ENCODE measurements at regions not wholly inside any gene's neighbourhood (a gene's known extent, or its start where the extent isn't known, plus 50 kb on each side); places are given as distances from the start of the nearest gene placed in this dataset.

- Histone ChIP-seq H3K27ac (ENCODE audit: control insufficient read depth, insufficient read depth, low read length) (no peak overlapping the region), H3K4me2 (ENCODE audit: control insufficient read depth, extremely low read depth, insufficient read depth, low read depth, low read length) (no peak overlapping the region), H3K4me3 (ENCODE audit: control insufficient read depth in 2 of 3, extremely low read depth in 1 of 3, insufficient read depth in 2 of 3, low read depth in 1 of 3, low read length in 3 of 3) (no peak overlapping the region), H4K20me1 (ENCODE audit: control insufficient read depth, extremely low read depth, insufficient read depth, low read length) (no peaks in the 10 kb centered on the region), H3K36me3 (ENCODE audit: control insufficient read depth in 2 of 2, extremely low read depth in 1 of 2, insufficient read depth in 2 of 2, low read length in 2 of 2) (no peaks in the 10 kb centered on the region), H3K79me2 (ENCODE audit: control insufficient read depth, insufficient read depth, low read length) (no peaks in the 10 kb centered on the region), H3K9me3 (ENCODE audit: control insufficient read depth, low read depth, low read length) (no peaks in the 10 kb centered on the region), H2AFZ (ENCODE audit: control insufficient read depth, low read length) (no peak overlapping the region), H3K27me3 (ENCODE audit: control insufficient read depth, extremely low read depth, insufficient read depth, low read length) (no peaks in the 10 kb centered on the region), H3K9me1 (ENCODE audit: control insufficient read depth, extremely low read depth, insufficient read depth, low read length) (no peaks in the 10 kb centered on the region), H3K9ac (ENCODE audit: control insufficient read depth, extremely low read depth, insufficient read depth, low read length) (no peak overlapping the region), H3K4me1 (ENCODE audit: control insufficient read depth, extremely low read depth, insufficient read depth, low read length) (peaks cover 27% of the 10 kb centered on the region)
- DNase-seq (ENCODE audit: low read depth, low spot score) (no peak), FAIRE-seq (no peak)
- dilution Hi-C loops (cut with MboI; ENCODE audit: extremely low pct_ligation_motif_present, low sequenced_read_pairs): no loop called here
- TF ChIP-seq CTCF (optimal IDR thresholded peaks at IDR 0.05 in 1 of 3, IDR thresholded peaks at IDR 0.05 in 1 of 3, conservative IDR thresholded peaks at IDR 0.05 in 1 of 3; ENCODE audit: extremely low read depth in 1 of 3, insufficient read depth in 2 of 3, low read length in 3 of 3) (no peak), EZH2 (IDR thresholded peaks at IDR 0.05; ENCODE audit: low read length) (no peak)
Measured at GRCh38 chr16:85199069-85199725, 86.9 kb upstream of the CIBAR2 start.

- Histone ChIP-seq H3K4me3 (ENCODE audit: control insufficient read depth in 2 of 3, extremely low read depth in 1 of 3, insufficient read depth in 2 of 3, low read depth in 1 of 3, low read length in 3 of 3) (no peak overlapping the region), H2AFZ (ENCODE audit: control insufficient read depth, low read length) (no peak overlapping the region), H3K27ac (ENCODE audit: control insufficient read depth, insufficient read depth, low read length) (no peak overlapping the region), H3K4me1 (ENCODE audit: control insufficient read depth, extremely low read depth, insufficient read depth, low read length) (peaks cover 32% of the 10 kb centered on the region), H3K27me3 (ENCODE audit: control insufficient read depth, extremely low read depth, insufficient read depth, low read length) (no peaks in the 10 kb centered on the region), H3K9me1 (ENCODE audit: control insufficient read depth, extremely low read depth, insufficient read depth, low read length) (no peaks in the 10 kb centered on the region), H4K20me1 (ENCODE audit: control insufficient read depth, extremely low read depth, insufficient read depth, low read length) (no peaks in the 10 kb centered on the region), H3K9ac (ENCODE audit: control insufficient read depth, extremely low read depth, insufficient read depth, low read length) (no peak overlapping the region), H3K79me2 (ENCODE audit: control insufficient read depth, insufficient read depth, low read length) (no peaks in the 10 kb centered on the region), H3K36me3 (ENCODE audit: control insufficient read depth in 2 of 2, extremely low read depth in 1 of 2, insufficient read depth in 2 of 2, low read length in 2 of 2) (no peaks in the 10 kb centered on the region), H3K9me3 (ENCODE audit: control insufficient read depth, low read depth, low read length) (no peaks in the 10 kb centered on the region), H3K4me2 (ENCODE audit: control insufficient read depth, extremely low read depth, insufficient read depth, low read depth, low read length) (no peak overlapping the region)
- FAIRE-seq: no peak
- TF ChIP-seq EZH2 (IDR thresholded peaks at IDR 0.05; ENCODE audit: low read length) (no peak), CTCF (optimal IDR thresholded peaks at IDR 0.05 in 1 of 3, IDR thresholded peaks at IDR 0.05 in 1 of 3, conservative IDR thresholded peaks at IDR 0.05 in 1 of 3; ENCODE audit: extremely low read depth in 1 of 3, insufficient read depth in 2 of 3, low read length in 3 of 3) (no peak)
- dilution Hi-C loops (cut with MboI; ENCODE audit: extremely low pct_ligation_motif_present, low sequenced_read_pairs): no loop called here
- no peak for DNase-seq (ENCODE audit: low read depth, low spot score)
Measured at GRCh38 chr16:85199880-85200279, 87.6 kb upstream of the CIBAR2 start.
